Activated gamma-delta T cell (primary cell): ENCODE measurements at regions not wholly inside any gene's neighbourhood (a gene's known extent, or its start where the extent isn't known, plus 50 kb on each side); places are given as distances from the start of the nearest gene placed in this dataset.

Source experiments
- DNase-seq: peaks from one replicate; lab custom pipeline; 2025; lab: John Stamatoyannopoulos, UW

- DNase-seq: no peak
Measured at GRCh38 chr17:77266891-77267341, 126.1 kb downstream of the SEC14L1 start.

- no peak for DNase-seq
Measured at GRCh38 chr17:77269696-77270681, 129.2 kb downstream of the SEC14L1 start.

GRCh38 chr17:77271411-77271810 is 130.6 kb downstream of the SEC14L1 start:
- no peak for DNase-seq

- DNase-seq: no peak
Measured at GRCh38 chr17:77273397-77274085, 132.8 kb downstream of the SEC14L1 start.

GRCh38 chr17:77274096-77274845 is 133.5 kb downstream of the SEC14L1 start:
- DNase-seq: no peak

GRCh38 chr17:77279448-77280303 is 138.9 kb downstream of the SEC14L1 start:
- DNase-seq: no peak

- no peak for DNase-seq
Measured at GRCh38 chr17:77280304-77281121, 139.7 kb downstream of the SEC14L1 start.

- peak; percentile 51 for DNase-seq
Measured at GRCh38 chr17:77281122-77281903, 140.5 kb downstream of the SEC14L1 start.

- DNase-seq: no peak
Measured at GRCh38 chr17:77281904-77282367, 141.2 kb downstream of the SEC14L1 start.

GRCh38 chr17:77282524-77283515 is 142.1 kb downstream of the SEC14L1 start:
- DNase-seq: no peak

- no peak for DNase-seq
Measured at GRCh38 chr17:77284023-77284617, 143.4 kb downstream of the SEC14L1 start.

- DNase-seq: no peak
Measured at GRCh38 chr17:77285594-77286390, 145.0 kb downstream of the SEC14L1 start.

- DNase-seq: no peak
Measured at GRCh38 chr17:77286391-77286640, 145.5 kb downstream of the SEC14L1 start.

- no peak for DNase-seq
Measured at GRCh38 chr17:77286641-77287431, 146.1 kb downstream of the SEC14L1 start.

GRCh38 chr17:77287432-77288068 is 146.8 kb downstream of the SEC14L1 start:
- DNase-seq: no peak

- DNase-seq: no peak
Measured at GRCh38 chr17:77288115-77288619, 147.4 kb downstream of the SEC14L1 start.
